ENCODE measurements at regions not wholly inside any gene's neighbourhood (a gene's known extent, or its start where the extent isn't known, plus 50 kb on each side); places are given as distances from the start of the nearest gene placed in this dataset.

GRCh38 chr13:73365681-73366080 lies 306.9 kb downstream of the KLF5 start:
- Mint-ChIP-seq H3K9me3 (no peaks in the 10 kb centered on the region), H3K4me1 (no peaks in the 10 kb centered on the region), H3K36me3 (no peaks in the 10 kb centered on the region), H3K27ac (no peak overlapping the region), H3K4me3 (no peak overlapping the region), H3K27me3 (no peaks in the 10 kb centered on the region)
- ATAC-seq (replicated peaks) (no peak), DNase-seq (no peak)

GRCh38 chr13:73365252-73365651 lies 306.4 kb downstream of the KLF5 start:
- DNase-seq (no peak), ATAC-seq (replicated peaks) (no peak)
- Mint-ChIP-seq H3K4me1 (no peaks in the 10 kb centered on the region), H3K27ac (no peak overlapping the region), H3K9me3 (no peaks in the 10 kb centered on the region), H3K27me3 (no peaks in the 10 kb centered on the region), H3K4me3 (no peak overlapping the region), H3K36me3 (no peaks in the 10 kb centered on the region)

- no peaks in the 10 kb centered on the region for H3K4me1 Mint-ChIP-seq
- no peaks in the 10 kb centered on the region for H3K9me3 Mint-ChIP-seq
- H3K27ac Mint-ChIP-seq, result no peak overlapping the region
- no peaks in the 10 kb centered on the region for H3K36me3 Mint-ChIP-seq
- DNase-seq (no peak), ATAC-seq (replicated peaks) (no peak)
- no peaks in the 10 kb centered on the region for H3K27me3 Mint-ChIP-seq
- no peak overlapping the region for H3K4me3 Mint-ChIP-seq
These were observed 305.9 kb downstream of the KLF5 start for GRCh38 chr13:73364736-73365135.

GRCh38 chr13:73358606-73359095 lies 299.8 kb downstream of the KLF5 start:
- Mint-ChIP-seq H3K27ac (no peak overlapping the region), H3K36me3 (no peaks in the 10 kb centered on the region), H3K27me3 (no peaks in the 10 kb centered on the region), H3K4me3 (no peak overlapping the region), H3K9me3 (peaks cover 0 to 3% of the 10 kb centered on the region in 2 donors), H3K4me1 (no peaks in the 10 kb centered on the region)
- no peak for ATAC-seq (replicated peaks)
- no peak for DNase-seq

- ATAC-seq (replicated peaks), result no peak
- DNase-seq, result no peak
- no peak overlapping the region for H3K4me3 Mint-ChIP-seq
- H3K4me1 Mint-ChIP-seq, result no peaks in the 10 kb centered on the region
- no peaks in the 10 kb centered on the region for H3K27me3 Mint-ChIP-seq
- H3K27ac Mint-ChIP-seq, result no peak overlapping the region
- H3K36me3 Mint-ChIP-seq, result no peaks in the 10 kb centered on the region
- peaks cover 0 to 3% of the 10 kb centered on the region in 2 donors for H3K9me3 Mint-ChIP-seq
These were observed 296.3 kb downstream of the KLF5 start for GRCh38 chr13:73355134-73355533.

GRCh38 chr13:73351730-73352129 lies 292.9 kb downstream of the KLF5 start:
- Mint-ChIP-seq H3K9me3 (peaks cover 0 to 5% of the 10 kb centered on the region in 2 donors), H3K27me3 (no peaks in the 10 kb centered on the region), H3K4me1 (no peaks in the 10 kb centered on the region), H3K36me3 (no peaks in the 10 kb centered on the region), H3K27ac (no peak overlapping the region), H3K4me3 (no peak overlapping the region)
- no peak for ATAC-seq (replicated peaks)
- DNase-seq, result no peak

- DNase-seq, result no peak
- Mint-ChIP-seq H3K27me3 (no peaks in the 10 kb centered on the region), H3K27ac (no peak overlapping the region), H3K4me3 (no peak overlapping the region), H3K4me1 (no peaks in the 10 kb centered on the region), H3K36me3 (no peaks in the 10 kb centered on the region), H3K9me3 (peaks cover 0 to 2% of the 10 kb centered on the region in 2 donors)
- ATAC-seq (replicated peaks), result no peak
These were observed 282.9 kb downstream of the KLF5 start for GRCh38 chr13:73341748-73342147.

GRCh38 chr13:73340069-73340468 lies 281.3 kb downstream of the KLF5 start:
- H3K9me3 Mint-ChIP-seq, result peaks cover 0 to 2% of the 10 kb centered on the region in 2 donors
- ATAC-seq (replicated peaks), result no peak
- no peaks in the 10 kb centered on the region for H3K36me3 Mint-ChIP-seq
- no peaks in the 10 kb centered on the region for H3K27me3 Mint-ChIP-seq
- no peak overlapping the region for H3K4me3 Mint-ChIP-seq
- no peak overlapping the region for H3K27ac Mint-ChIP-seq
- H3K4me1 Mint-ChIP-seq, result no peaks in the 10 kb centered on the region
- DNase-seq, result no peak

- H3K9me3 Mint-ChIP-seq, result peaks cover 0 to 2% of the 10 kb centered on the region in 2 donors
These were observed 280.3 kb downstream of the KLF5 start for GRCh38 chr13:73339086-73339485.

GRCh38 chr13:73338389-73338788 lies 279.6 kb downstream of the KLF5 start:
- no peak overlapping the region for H3K4me3 Mint-ChIP-seq
- no peaks in the 10 kb centered on the region for H3K27me3 Mint-ChIP-seq
- no peaks in the 10 kb centered on the region for H3K36me3 Mint-ChIP-seq
- H3K9me3 Mint-ChIP-seq, result peaks cover 0 to 2% of the 10 kb centered on the region in 2 donors
- no peaks in the 10 kb centered on the region for H3K4me1 Mint-ChIP-seq
- no peak overlapping the region for H3K27ac Mint-ChIP-seq
- DNase-seq (no peak), ATAC-seq (replicated peaks) (no peak)

More at GRCh38 chr13:73339086-73339485, 280.3 kb downstream of the KLF5 start:
- Mint-ChIP-seq H3K27ac (no peak overlapping the region), H3K27me3 (no peaks in the 10 kb centered on the region), H3K36me3 (no peaks in the 10 kb centered on the region), H3K4me3 (no peak overlapping the region), H3K4me1 (no peaks in the 10 kb centered on the region)
- ATAC-seq (replicated peaks) (no peak), DNase-seq (no peak)

- Mint-ChIP-seq H3K27me3 (no peaks in the 10 kb centered on the region), H3K36me3 (no peaks in the 10 kb centered on the region), H3K4me1 (no peaks in the 10 kb centered on the region), H3K4me3 (no peak overlapping the region), H3K9me3 (peaks cover 0 to under 1% of the 10 kb centered on the region in 2 donors), H3K27ac (no peak overlapping the region)
- DNase-seq (no peak), ATAC-seq (replicated peaks) (no peak)
These were observed 278.7 kb downstream of the KLF5 start for GRCh38 chr13:73337532-73337931.

- peaks cover 0 to 3% of the 10 kb centered on the region in 2 donors for H3K9me3 Mint-ChIP-seq
- DNase-seq, result no peak
- H3K36me3 Mint-ChIP-seq, result no peaks in the 10 kb centered on the region
- H3K27ac Mint-ChIP-seq, result no peak overlapping the region
- H3K4me1 Mint-ChIP-seq, result no peaks in the 10 kb centered on the region
- no peaks in the 10 kb centered on the region for H3K27me3 Mint-ChIP-seq
- ATAC-seq (replicated peaks), result no peak
- H3K4me3 Mint-ChIP-seq, result no peak overlapping the region
These were observed 278.0 kb downstream of the KLF5 start for GRCh38 chr13:73336773-73337172.

- ATAC-seq (replicated peaks) (no peak), DNase-seq (no peak)
- Mint-ChIP-seq H3K27ac (no peak overlapping the region), H3K4me1 (no peaks in the 10 kb centered on the region), H3K9me3 (peaks cover 0 to 3% of the 10 kb centered on the region in 2 donors), H3K36me3 (no peaks in the 10 kb centered on the region), H3K4me3 (no peak overlapping the region), H3K27me3 (no peaks in the 10 kb centered on the region)
These were observed 277.1 kb downstream of the KLF5 start for GRCh38 chr13:73335944-73336343.

- no peaks in the 10 kb centered on the region for H3K36me3 Mint-ChIP-seq
- H3K27ac Mint-ChIP-seq, result no peak overlapping the region
- peaks cover 0 to 6% of the 10 kb centered on the region in 2 donors for H3K9me3 Mint-ChIP-seq
- ATAC-seq (replicated peaks), result no peak
- H3K4me3 Mint-ChIP-seq, result no peak overlapping the region
- no peaks in the 10 kb centered on the region for H3K4me1 Mint-ChIP-seq
- DNase-seq, result no peak
- no peaks in the 10 kb centered on the region for H3K27me3 Mint-ChIP-seq
These were observed 276.4 kb downstream of the KLF5 start for GRCh38 chr13:73335210-73335609.

- DNase-seq (no peak), ATAC-seq (replicated peaks) (no peak)
- H3K36me3 Mint-ChIP-seq, result no peaks in the 10 kb centered on the region
- peaks cover 0 to 6% of the 10 kb centered on the region in 2 donors for H3K9me3 Mint-ChIP-seq
- no peaks in the 10 kb centered on the region for H3K4me1 Mint-ChIP-seq
- H3K4me3 Mint-ChIP-seq, result no peak overlapping the region
- H3K27me3 Mint-ChIP-seq, result no peaks in the 10 kb centered on the region
- no peak overlapping the region for H3K27ac Mint-ChIP-seq
These were observed 275.6 kb downstream of the KLF5 start for GRCh38 chr13:73334445-73334844.

- Mint-ChIP-seq H3K4me3 (no peak overlapping the region), H3K36me3 (no peaks in the 10 kb centered on the region), H3K27me3 (no peaks in the 10 kb centered on the region), H3K9me3 (peaks cover 0 to 7% of the 10 kb centered on the region in 2 donors), H3K27ac (no peak overlapping the region), H3K4me1 (no peaks in the 10 kb centered on the region)
- no peak for ATAC-seq (replicated peaks)
- DNase-seq, result no peak
These were observed 272.8 kb downstream of the KLF5 start for GRCh38 chr13:73331556-73331955.

Measured in stimulated activated naive B cell treated with anti-CD40 and anti-IgM and Interleukin-4, amounts not matched to agents 10 μg/mL and 1 μg/mL and 100 μg/mL, for 72 hours (primary cell).